Activated naive CD8-positive, alpha-beta T cell treated with anti-CD3 and anti-CD28 coated beads, Interleukin-2, amount 50 U/mL, for 16 hours (primary cell): ENCODE measurements at regions not wholly inside any gene's neighbourhood (a gene's known extent, or its start where the extent isn't known, plus 50 kb on each side); places are given as distances from the start of the nearest gene placed in this dataset.

ENCODE experiments used
- DNase-seq: peaks from one replicate; pipeline ENCODE4 v3.0.0-alpha.2; 2020; ENCODE audit warnings: low read depth, low spot score

DNA sequence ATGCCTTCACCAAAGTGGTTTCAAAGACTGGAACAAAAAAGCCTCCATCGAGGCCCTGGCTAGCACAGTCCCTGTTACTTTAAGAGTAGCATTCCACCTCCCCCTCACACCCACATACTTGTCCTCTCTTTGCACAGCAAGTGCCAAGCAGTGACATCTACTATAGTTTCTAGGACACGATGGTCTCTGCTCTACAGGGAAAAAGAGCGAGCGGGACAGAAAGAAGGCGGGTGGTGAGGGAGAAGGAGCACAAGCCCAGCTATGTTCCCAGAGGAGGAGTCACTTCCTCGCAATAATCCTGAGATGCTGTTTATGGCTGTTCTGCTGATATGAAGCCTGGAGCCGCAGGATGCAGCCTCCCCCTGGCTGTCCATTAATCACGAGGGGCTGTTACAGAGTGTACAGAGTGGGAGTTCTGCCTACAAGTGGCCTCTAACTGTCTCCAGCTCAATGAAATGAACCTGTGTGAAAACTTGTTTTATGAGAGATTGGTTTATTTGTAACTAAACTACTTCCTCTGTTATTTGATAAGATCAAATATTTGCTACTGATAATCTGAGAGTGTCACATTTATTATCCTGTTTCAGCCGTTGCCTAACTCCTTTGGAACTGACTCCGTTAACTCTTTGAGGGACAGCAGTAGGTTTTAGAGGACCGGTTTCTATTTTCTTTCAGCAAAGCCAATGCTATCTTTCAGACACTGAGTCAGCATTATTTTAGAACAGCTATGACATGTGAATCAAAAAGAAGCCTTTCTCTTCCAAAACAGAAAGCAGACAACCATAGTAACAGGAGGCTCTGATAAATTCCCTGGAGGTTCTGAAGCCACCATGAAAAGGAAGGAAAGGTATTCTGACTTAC lies 208.0 kb downstream of the SPRY2 start:
- no peak for DNase-seq

DNA sequence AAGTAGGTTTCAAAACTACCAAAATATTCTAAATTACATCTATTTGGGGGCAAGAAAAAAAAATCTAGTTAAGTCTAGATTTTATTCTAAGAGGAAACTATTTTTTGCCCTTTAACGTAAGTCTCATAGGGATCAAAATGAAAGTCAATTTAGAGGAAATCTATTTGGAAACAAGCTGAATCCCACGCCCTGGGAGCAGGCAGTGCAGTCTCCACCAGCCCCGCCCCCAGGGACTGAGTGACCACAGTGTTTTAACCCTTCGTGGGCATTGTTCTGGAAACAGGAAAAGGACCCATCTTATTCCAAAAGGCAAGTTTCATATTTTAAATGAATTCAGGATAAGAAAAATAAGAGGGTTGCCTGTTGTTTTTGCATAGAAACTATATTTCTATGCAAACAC lies 209.7 kb downstream of the SPRY2 start:
- no peak for DNase-seq

DNA sequence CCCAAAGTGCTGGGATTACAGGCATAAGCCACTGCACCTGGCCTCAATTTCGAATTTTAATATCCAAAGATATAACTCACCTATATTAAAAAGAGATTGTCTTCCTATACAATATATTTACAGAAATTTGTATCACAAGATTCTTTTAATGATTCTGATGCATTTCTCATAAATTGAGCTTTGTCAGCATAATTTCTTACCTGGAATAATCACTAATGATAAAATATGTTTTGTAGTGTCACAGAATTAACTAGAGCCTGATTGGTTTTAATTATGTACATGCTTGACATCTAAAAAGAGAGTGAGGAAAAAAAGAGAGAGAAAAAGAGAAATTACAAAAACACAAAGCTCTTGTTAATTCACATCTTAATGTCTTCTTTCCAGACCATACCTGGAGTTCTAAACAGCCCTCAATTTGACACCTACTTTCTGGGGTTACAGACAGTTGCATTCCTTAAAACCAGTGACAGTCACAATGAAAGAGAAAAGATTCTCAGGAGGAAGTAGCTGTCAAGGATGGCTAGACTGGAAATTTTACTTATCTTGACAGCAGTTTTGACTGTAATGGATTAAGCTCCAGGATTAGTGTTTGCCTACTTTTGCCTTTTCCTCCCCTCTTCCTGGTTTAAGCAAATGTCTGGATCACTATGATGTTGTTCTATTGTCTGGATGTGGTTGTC lies 214.4 kb downstream of the SPRY2 start:
- no peak for DNase-seq

DNA sequence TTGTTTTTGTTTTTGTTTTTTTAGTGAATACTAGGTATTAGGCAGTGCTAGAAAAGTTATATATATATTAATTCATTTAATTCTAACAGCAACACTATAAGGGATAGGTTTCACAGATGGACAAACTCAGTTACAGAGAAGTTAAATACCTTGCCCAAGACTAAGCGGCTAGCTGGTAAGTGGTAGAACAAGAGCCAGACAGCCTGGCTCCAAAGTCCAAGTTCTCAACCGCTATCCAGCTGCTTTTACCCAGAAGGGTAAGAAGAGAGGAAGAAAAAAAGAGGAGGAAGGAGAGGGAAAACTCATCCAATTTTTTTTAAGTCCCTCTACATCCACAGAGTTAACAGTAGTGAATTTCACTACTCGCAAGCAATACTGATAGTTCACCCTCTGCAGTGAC lies 217.0 kb downstream of the SPRY2 start:
- no peak for DNase-seq

DNA sequence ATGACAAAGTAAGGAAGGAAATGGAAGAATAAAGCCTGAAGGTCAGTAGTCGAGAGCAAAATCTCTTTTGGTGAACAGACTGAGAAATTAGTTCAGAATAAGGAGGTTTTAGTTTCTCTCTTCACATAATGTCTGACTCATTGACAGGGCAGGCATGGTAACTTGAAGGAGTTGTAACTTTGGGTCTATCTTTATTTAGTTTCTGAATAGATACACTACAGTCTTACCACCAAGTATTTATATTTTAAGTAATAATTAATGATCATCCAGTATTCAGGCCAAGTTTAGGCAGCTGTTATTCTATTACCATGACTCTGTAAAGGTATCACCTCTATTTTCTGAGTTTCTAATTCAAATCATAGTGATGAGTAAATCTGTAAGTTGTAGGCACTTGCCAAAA lies 219.9 kb downstream of the SPRY2 start:
- no peak for DNase-seq

DNA sequence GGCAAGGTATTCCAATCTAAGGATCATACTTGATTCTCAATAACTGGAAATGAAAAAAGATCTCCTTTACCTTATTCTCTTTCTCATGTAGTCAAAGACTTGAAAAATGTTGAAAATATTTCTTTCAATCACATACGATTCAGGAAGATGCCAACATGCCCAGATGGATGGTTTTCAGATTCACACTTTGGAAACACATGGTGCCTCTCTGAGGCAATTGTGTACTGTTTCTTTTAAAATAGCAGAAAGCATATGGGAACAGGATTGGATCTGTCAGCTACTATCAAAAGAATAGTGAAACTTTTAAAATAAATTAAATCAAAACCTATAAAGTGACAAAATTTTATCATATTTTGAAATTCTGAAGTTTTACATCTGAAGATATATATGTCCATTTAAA lies 222.4 kb downstream of the SPRY2 start:
- no peak for DNase-seq

DNA sequence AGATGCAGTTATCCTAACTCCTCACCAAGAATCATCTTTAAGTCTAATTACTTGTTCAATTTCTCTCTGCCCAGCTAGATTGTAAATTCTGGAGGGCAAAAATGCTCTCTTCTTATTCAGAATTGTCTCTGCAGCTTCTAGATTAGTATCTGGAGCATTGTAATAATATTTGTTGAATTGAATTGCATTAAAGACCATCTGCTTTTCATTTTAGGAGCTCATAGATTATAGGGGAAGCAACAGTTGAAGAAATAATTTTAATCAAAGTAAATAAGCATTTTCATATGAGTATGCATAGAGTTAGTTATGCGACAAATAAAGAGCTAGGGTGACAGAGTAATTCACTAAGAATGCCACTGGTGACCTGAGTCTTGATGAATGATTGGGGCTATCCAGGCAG lies 222.8 kb downstream of the SPRY2 start:
- DNase-seq = no peak

DNA sequence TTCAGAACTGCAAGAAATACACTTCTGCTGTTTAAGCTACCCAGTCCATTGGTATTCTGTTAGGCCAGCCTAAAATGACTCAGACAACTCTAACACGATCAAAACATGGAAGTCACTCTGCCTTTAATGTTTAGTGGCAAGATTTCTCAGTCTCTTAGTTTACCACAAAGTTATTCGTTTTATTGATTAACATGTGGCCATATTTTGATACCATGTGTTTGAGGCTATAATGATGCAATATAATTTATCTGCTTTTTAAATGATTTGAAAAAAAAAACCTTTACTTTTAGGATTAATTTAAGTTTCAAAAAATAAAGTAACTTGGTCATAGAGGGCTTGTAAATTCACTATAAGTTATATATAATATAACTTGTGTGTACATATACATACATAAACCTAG lies 223.4 kb downstream of the SPRY2 start:
- DNase-seq = no peak

DNA sequence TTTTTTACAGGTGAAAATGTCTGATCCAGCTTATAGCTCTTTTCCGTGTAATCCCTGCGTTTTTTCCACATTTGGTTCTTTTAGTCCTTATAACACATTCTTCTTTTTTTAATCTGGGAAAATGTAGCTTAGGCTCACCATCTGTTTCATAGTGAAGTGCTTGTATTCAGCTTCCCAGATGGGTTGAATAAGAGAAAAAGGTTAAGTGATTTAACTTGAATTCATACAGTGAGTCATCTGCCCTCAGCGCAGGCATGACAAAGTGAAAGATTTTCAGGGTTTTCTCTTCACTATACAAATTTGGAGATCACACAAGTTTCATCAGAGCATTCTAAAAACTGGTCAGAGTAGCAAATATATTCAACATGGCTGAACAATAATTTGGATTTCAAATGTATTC lies 224.8 kb downstream of the SPRY2 start:
- no peak for DNase-seq

DNA sequence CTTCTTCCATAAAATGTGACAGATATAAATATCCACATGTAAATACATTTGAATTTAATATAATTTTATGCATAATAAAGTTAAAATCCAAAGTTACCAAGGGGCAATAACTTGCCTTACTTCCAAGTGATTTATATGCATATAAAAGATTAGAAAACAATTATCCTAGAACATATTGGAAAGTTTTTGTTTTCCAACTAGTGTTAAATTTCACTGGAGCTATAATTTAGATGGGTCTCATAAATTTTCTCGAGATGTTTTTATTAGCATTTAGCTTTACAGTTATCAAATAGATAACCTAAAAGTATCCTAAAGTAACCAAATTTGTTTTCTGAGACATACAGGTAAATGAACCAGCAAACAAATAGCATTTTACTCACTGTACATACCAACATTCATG lies 225.3 kb downstream of the SPRY2 start:
- DNase-seq = no peak

DNA sequence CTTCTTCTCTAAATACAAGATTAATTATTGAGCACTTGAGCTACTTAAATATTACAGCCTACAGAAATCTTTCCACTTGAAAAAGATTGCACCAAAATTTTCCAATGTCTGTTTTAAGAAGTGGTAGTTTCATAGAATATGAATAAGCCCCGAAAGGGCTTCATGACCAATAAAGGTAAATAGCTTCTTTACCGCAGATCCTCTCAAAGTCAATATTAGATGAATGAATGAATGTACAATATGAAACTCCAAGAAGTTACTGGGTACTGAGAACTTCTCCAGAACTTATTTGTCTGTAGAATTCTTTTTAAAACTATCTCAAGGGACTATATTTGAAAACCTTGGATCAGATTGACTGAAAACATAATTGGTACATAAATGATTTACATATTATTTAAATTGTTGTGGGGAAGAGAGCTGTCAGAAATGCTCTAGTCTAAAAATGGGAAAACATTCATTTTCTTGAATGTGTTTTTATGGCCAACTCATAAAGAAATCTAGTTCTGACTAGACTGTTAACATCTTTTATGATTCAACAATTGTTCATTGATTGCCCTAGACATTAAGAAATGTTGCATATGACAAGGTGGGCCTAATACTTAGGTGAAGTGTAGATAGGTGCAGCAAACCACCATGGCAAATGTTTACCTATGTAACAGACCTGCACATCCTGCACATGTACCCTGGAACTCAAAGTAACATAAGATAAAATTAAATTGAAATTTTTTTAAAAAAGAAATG lies 227.0 kb downstream of the SPRY2 start:
- no peak for DNase-seq

DNA sequence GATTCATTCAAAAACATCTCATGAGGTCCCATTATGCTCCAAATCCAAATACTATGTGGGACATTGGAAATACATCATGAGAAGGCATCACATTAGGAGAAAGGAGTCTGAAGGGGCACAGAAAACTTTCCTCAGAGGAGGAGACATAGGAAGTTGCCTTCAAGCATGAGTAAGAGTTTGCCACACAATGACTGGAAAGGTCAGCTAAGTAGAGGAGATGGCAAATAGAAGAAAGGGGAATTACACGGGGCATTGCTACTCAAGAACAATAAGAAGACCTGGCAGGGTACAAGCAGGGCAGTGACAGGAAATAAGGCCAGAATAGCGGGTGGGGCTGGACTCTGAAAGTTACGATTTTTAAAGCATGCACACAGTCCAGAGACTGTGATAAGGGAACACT lies 231.6 kb downstream of the SPRY2 start:
- no peak for DNase-seq

DNA sequence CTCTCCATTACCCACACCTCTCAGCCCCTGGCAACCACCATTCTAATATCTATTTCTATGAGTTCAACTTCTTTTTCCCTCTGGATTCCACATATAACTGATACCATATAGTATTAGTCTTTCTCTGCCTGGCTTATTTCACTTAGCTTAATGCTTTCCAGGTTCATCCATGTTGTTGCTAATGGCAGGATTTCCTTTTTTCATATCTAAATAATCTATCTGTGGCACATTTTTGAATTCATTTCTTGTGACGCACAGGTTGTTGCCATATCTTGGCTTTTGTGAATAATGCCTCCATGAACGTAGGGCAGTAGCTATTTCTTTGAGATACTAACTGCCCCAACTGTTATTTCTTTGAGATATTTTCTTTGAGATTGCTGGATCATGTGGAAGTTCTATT lies 235.6 kb downstream of the SPRY2 start:
- DNase-seq = no peak

DNA sequence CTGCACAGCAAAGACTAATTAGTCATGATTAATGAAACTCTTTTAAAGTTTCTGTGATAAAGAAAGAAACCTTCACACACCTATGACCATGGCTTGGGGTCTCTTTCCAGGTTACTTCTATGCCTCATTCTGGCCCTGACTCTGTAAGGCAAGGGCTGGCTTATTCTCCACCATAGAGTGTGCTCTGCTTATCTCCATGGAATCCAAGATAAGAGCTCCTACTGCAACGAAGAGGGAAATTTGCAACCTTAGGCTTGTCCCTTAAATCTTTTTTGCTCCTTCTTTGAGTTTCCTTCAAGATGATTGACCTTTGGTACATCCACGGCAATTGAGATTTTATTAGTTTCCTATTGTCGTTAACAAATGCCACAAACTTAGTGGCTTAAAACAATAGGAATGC lies 239.9 kb downstream of the SPRY2 start:
- no peak for DNase-seq

DNA sequence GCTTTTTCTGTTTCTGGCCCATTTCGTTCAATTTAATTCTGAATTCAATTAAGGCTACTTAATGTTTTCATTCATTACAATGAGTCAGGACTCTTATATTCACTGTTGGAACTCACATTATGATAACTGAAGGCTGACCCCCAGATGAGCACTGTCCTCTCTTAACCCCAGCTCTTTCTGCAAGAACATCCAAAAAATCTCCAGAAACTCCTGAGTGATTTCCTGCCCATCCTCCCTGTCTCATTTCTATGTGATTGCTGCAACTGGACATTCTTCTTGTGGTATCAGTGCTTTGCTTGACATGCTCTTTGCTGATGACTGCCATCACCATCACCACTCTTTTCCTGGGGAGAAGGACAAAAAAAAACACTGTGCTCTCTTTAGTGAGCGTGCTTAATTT lies 240.3 kb downstream of the SPRY2 start:
- DNase-seq = no peak

DNA sequence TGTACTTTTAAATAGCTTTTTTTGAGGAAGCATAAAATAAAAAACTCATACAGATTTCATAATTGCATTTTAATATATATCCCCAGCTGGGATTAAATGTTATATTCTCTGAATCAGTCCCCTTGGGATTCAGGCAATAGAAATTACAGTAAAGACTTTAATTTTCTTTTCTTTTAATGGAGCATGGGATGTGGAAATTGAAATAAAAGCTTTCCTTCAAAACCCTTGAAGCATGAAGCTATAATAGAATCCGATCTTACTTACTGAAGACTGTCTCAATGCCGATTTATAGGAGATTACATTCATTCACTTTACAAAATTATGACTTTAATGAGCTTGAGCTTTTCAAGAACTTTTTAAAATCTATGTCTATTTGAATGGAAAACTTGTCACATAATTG lies 243.4 kb downstream of the SPRY2 start:
- no peak for DNase-seq

DNA sequence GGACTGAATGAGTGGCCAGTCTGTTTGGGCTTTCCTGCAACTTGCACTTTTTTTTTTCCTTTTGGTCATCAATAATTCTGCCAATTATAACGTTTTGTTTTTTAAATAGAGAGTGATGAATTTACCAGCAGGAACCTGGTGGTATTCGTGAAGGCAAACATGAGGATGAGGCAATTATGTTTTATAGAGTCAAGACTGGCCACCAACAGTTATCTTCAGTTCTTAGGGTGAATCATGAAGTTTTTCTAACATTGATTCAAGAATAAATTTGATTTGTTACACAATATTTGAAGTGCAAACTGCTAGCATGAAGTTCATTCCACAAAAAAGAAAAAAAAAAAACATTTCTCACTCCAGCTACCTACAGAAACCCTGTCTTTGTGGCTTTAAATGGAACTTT lies 244.5 kb downstream of the SPRY2 start:
- no peak for DNase-seq

DNA sequence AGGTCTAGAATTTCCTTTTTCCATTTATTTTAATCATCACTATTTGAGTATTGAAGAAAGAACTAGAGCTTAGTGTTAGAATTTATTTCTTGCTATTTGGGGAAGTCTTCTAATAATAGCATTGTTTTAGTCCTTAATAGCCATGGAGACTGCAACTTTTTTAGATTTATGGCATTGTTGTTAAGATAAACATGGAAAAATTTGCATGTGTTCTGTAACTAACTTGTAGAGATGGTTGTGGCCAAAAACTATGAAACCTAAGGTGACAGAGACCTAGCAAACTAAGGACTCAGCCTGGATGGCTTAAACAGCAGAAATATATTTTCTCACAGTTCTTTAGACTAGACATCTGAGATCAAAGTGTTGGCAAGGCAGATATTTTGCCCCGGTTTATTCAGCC lies 246.4 kb downstream of the SPRY2 start:
- DNase-seq = no peak

DNA sequence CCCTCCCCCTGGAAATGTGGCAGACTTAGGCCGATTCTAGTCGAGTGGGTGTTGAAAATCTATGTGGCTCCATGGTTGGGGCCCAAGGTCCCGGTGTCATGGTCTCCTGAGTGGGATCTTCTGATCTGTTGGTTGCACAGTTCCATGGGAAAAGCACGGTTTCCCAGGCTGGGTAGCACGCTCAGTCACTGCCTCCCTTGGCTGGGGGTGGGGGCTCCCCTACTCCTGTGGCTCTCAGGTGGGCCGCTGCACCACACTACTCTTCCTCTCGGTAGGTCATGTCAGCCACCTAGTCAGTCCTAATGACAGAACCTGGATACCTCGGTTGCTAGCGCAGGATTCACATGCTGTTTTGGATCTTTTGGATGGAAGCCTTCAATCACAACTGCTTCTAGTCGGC lies 247.0 kb downstream of the SPRY2 start:
- DNase-seq = no peak

DNA sequence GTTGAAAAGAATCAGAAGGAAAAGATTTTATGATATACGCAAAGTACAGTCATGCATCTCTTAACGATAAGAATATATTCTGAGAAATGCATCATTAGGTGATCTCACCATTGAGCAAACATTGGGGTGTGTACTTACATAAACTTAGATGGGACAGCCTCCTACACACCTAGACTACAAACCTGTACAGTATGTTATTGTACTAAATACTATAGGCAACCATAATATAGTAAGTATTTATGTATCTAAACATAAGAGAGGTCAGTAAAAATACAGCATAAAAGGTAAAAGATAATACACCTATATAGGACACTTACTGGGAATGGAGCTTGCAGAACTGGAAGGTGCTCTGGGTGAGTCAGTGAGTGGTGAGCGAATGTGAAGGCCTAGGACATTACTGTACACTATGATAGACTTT lies 254.6 kb downstream of the SPRY2 start:
- DNase-seq = no peak

DNA sequence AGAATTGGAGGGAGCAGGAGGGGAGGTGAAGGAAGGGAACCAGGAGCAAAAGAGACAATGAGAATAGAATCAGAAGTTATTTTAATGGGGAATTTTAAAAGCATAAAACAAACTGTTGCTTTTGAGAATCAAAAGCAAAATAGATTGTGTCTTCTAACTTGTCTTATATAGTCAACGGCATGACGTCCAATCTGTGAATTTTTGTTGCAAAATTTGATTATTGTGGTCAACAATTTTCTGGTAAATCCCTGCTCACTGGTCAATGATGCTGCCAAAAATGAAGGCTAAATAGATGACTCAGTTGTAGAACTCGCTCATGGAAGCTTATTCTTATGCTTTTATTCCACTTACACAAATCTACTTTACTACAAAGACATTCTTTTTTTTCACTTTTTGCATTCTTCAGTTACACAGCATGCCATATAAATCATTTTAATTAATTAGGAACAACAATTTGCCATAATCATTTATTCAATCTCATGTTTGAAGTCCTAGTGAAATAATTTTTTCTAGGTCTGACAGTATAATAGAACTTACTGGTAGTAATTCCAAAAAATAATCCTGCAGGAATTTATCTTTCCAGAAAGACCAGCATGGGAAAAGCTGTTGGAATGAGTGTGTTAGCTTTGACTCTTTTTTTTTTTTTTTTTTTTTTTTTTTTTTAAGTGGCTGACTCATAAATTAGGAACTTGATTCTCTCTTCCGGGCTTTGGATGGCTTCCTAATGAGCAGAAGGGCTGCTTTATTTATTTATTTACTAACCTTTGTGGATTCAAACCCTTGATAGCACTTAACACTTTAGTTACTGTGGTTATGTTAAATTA lies 256.9 kb downstream of the SPRY2 start:
- no peak for DNase-seq
